NB4 (cell line): ENCODE measurements at regions not wholly inside any gene's neighbourhood (a gene's known extent, or its start where the extent isn't known, plus 50 kb on each side); places are given as distances from the start of the nearest gene placed in this dataset.

Experiments used
- DNase-seq: peaks from one replicate; pipeline ENCODE4 v3.0.0; 2010; ENCODE audit warnings: low read depth
- H3K4me3 ChIP-seq: one replicate; pipeline ENCODE4 v1.5.1; 2011; ENCODE audit warnings: mild to moderate bottlenecking, low read depth, low read length, moderate library complexity
- MYC ChIP-seq: IDR thresholded peaks from 2 replicates; pipeline ENCODE4 v1.6.1; 2011; ENCODE audit warnings: low read depth, low read length
- POLR2A ChIP-seq: IDR thresholded peaks from 2 replicates; pipeline ENCODE4 v1.6.1; 2011; ENCODE audit warnings: mild to moderate bottlenecking; ENCODE audit not compliant: insufficient read length; ENCODE audit errors: extremely low read depth
- TF ChIP-seq, protein P1 (sequence below): IDR thresholded peaks from one replicate; pipeline ENCODE4 v1.5.1; 2012; ENCODE audit warnings: low read depth, low read length
- TF ChIP-seq, protein P2 (sequence below): IDR thresholded peaks from 2 replicates; pipeline ENCODE4 v1.6.1; 2011; ENCODE audit warnings: low read depth, low read length

DNA sequence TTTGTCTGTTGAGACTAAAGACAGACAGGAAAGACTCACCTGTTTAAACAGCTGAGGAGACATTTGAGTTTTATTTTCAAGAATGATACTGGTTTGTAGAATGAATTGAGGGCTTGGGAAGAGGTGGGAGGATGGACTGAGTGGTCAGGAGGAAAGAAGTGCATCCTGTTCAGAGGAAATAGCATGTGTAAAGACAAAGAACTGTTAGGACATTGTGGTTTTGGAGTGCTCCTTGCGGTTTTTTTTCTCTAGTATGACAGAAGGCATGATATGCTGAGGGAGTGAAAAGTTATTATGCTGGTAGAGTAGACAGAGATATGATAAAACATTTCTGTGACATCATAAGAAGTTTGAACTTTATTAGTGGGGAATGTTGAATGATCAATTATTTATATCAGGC lies 270.7 kb upstream of the ELAVL2 start:
- peak; percentile 16 for DNase-seq
- H3K4me3 ChIP-seq, result no peak overlapping the region
- no peak for TF ChIP-seq POLR2A
- TF ChIP-seq MYC, result no peak
- TF ChIP-seq, protein P1, sequence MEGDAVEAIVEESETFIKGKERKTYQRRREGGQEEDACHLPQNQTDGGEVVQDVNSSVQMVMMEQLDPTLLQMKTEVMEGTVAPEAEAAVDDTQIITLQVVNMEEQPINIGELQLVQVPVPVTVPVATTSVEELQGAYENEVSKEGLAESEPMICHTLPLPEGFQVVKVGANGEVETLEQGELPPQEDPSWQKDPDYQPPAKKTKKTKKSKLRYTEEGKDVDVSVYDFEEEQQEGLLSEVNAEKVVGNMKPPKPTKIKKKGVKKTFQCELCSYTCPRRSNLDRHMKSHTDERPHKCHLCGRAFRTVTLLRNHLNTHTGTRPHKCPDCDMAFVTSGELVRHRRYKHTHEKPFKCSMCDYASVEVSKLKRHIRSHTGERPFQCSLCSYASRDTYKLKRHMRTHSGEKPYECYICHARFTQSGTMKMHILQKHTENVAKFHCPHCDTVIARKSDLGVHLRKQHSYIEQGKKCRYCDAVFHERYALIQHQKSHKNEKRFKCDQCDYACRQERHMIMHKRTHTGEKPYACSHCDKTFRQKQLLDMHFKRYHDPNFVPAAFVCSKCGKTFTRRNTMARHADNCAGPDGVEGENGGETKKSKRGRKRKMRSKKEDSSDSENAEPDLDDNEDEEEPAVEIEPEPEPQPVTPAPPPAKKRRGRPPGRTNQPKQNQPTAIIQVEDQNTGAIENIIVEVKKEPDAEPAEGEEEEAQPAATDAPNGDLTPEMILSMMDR, result no peak
- TF ChIP-seq, protein P2, sequence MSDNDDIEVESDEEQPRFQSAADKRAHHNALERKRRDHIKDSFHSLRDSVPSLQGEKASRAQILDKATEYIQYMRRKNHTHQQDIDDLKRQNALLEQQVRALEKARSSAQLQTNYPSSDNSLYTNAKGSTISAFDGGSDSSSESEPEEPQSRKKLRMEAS, result no peak

DNA sequence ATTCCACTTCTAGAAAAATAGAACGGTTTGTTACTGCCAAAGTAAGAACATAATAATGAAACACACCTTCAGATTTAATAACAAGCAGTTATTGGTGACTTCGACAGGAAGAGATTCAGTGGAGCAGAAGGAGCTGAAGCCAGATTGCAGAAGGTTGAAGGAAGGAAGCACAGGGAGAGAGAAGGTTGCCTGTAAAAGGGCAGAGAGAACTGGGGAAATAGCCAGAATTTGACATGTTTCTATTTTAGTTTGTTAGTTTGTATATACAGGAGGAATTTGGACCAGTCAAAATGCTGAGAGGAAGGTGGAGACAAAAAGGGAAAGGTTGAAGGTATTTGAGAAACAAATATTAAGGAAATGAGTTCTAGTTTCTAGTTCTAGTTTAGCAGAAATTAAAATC lies 269.2 kb upstream of the ELAVL2 start:
- TF ChIP-seq MYC (no peak), POLR2A (no peak)
- TF ChIP-seq, protein P1, result no peak
- TF ChIP-seq, protein P2, result no peak
- no peak for DNase-seq
- no peak overlapping the region for H3K4me3 ChIP-seq

DNA sequence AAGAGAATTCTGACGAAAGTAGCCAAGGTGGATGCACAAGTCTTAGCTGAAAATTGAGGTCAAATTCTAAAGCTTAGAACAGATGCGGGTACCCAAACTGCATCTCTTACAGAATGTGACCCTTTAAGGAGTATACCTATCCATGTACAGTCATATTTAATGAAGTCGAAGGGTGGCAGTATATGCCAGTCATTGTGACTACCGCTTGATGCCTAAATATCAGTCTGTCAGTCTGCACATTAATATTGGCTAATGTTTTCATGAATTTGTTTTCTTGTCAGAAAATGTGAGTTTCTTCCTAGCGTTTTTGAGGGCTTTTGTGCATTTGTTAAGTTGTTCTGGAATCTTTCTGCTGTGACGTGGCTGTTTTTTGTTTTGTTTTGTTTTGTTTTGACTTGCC lies 264.5 kb upstream of the ELAVL2 start:
- TF ChIP-seq, protein P1, result no peak
- TF ChIP-seq, protein P2, result no peak
- TF ChIP-seq MYC, result no peak
- no peak for TF ChIP-seq POLR2A
- DNase-seq, result peak; percentile 12

DNA sequence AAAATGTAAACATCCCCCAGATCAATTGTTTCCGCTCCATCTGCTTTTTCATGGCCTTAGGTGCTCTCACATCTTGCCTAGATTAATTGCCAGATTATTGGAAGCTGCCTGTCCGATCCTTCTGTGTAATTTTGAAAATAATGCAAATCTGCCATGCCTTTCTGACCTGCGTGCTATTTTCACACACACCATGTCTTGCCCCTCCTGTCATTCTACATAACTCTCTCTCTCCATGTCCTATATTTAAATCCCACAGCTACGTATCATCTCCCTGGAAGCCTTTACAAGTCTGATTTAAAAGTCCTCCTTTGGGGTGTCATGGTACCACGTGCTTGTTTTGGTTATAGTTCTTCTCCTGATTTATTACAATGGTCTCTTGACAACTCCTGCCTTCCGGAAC lies 247.6 kb upstream of the ELAVL2 start:
- TF ChIP-seq, protein P2, result no peak
- no peak for TF ChIP-seq POLR2A
- TF ChIP-seq, protein P1, result no peak
- no peak for TF ChIP-seq MYC
- no peak for DNase-seq
- no peak overlapping the region for H3K4me3 ChIP-seq

More for the DNA sequence above, 264.5 kb upstream of the ELAVL2 start:
- no peak overlapping the region for H3K4me3 ChIP-seq

DNA sequence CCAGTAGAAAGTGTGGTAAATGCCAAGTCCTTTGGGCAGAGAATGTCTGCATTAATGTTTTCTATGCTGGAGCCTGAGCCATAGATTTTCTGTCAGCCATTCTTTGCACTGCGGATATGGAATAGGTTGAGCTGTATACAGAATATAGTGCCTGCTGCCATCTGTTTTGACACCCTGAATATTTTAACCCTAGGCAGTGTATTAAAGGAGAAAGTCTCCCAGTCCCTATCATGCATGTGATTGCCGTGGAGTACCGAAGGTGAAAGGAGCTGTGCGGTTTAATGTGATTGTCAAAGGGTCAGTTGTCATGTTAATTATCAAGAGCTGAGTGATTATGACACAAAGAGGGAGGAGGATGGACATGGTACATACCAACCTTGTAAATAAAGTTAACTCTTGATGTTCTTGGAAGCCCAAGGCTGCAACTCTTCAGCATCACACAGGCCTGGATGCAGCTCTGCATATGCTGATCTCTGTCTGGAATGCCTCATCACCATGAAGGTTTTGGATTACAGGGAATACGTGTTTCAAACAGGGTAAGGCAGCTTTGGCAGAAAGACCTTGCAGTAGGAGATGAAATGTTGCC lies 247.1 kb upstream of the ELAVL2 start:
- TF ChIP-seq MYC (no peak), POLR2A (no peak)
- TF ChIP-seq, protein P2, result no peak
- TF ChIP-seq, protein P1, result no peak
- H3K4me3 ChIP-seq, result no peak overlapping the region
- no peak for DNase-seq

DNA sequence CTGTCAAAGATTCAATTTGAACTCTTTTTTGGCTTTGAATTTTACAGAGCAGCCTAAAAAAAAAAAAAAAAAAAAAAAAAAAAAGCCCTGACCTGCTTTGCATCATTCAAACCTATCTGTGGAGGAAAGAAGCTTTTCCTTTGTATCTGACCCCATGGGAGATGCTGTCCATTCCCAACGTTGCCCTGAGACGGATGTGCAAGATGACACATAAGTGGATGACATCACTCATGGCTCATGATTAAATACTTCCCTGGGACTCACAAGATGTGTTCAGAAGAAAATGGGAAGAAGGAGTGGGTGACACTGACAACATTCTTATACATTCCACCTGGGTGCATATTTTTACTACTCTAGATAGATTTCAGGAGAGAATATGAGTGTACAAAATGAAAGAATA lies 245.7 kb upstream of the ELAVL2 start:
- no peak for TF ChIP-seq MYC
- TF ChIP-seq POLR2A, result no peak
- TF ChIP-seq, protein P2, result no peak
- TF ChIP-seq, protein P1, result no peak
- no peak for DNase-seq
- no peak overlapping the region for H3K4me3 ChIP-seq
